ENCODE measurements at regions not wholly inside any gene's neighbourhood (a gene's known extent, or its start where the extent isn't known, plus 50 kb on each side); places are given as distances from the start of the nearest gene placed in this dataset.

DNA sequence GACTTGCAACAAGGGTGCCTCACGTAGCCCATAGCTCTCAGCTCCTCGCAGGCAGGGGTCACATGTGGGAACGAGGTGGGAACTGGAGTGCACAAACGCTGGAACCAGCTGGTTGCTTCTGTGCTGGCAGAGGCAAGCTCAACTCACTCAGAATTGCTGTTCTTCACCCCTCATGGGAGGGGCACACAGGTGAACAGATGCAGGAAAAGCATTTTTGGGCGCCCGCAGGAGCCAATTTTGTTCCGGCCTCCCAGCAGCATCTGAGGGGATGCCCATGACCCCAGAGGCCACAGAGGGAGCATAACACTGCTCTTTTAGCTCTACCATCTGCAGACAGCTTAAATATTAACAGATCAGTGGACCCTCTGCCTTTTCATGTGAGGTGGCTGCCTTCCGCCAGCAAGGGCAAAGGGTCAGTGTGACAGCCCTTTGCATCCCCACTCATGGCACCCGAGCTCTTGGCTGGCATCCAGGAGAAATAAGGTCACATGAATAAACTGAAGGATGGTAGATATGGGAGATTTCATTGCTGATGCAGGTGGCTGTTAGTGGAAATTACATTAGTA lies 196.2 kb downstream of the SLCO4C1 start (continued):
- TF ChIP-seq KDM1A (CRISPR knock-in tag; IDR thresholded peaks at IDR 0.05) (no peak; the same call in 1 of the 2 replicates), SKI (IDR thresholded peaks at IDR 0.05; ENCODE audit: partially characterized antibody) (peak; percentile 45), BCL6 (CRISPR knock-in tag; IDR thresholded peaks at IDR 0.05) (peak; percentile 77), ZSCAN29 (CRISPR knock-in tag; conservative IDR thresholded peaks at IDR 0.05) (peak; percentile 65; the same call in 1 of the 2 replicates), RORA (CRISPR knock-in tag; IDR thresholded peaks at IDR 0.05) (0 out of 2 replicates have a peak, but pooled peaks have one; percentile 8), ZNF460 (CRISPR knock-in tag; IDR thresholded peaks at IDR 0.05; ENCODE audit: borderline replicate concordance) (no peak), CBX2 (IDR thresholded peaks at IDR 0.05; ENCODE audit: low read depth, low read length) (no peak), CBX2 (CRISPR knock-in tag; IDR thresholded peaks at IDR 0.05; ENCODE audit: low read depth) (no peak), ZC3H13 (CRISPR knock-in tag; IDR thresholded peaks at IDR 0.05) (peak; percentile 27; the same call in 1 of the 2 replicates), TAF15 (IDR thresholded peaks at IDR 0.05; ENCODE audit: low read depth, low read length, poor library complexity, severe bottlenecking) (no peak), ZFP82 (CRISPR knock-in tag; IDR thresholded peaks at IDR 0.05; ENCODE audit: borderline replicate concordance) (no peak), TOE1 (CRISPR knock-in tag; IDR thresholded peaks at IDR 0.05) (no peak), MIER2 (CRISPR knock-in tag; IDR thresholded peaks at IDR 0.05) (peak; percentile 71), NFIB (CRISPR knock-in tag; IDR thresholded peaks at IDR 0.05; ENCODE audit: borderline replicate concordance) (no peak), THYN1 (CRISPR knock-in tag; IDR thresholded peaks at IDR 0.05; ENCODE audit: borderline replicate concordance, low read depth) (no peak), FIP1L1 (IDR thresholded peaks at IDR 0.05; ENCODE audit: borderline replicate concordance, insufficient read depth, low read depth, low read length) (no peak), ZNF891 (CRISPR knock-in tag; IDR thresholded peaks at IDR 0.05) (no peak; the same call in 1 of the 2 replicates), SNRNP70 (IDR thresholded peaks at IDR 0.05; ENCODE audit: low read depth, low read length) (no peak), ZEB1 (IDR thresholded peaks at IDR 0.05; ENCODE audit: insufficient replicate concordance, low read depth) (peak; percentile 88), RXRA (CRISPR knock-in tag; IDR thresholded peaks at IDR 0.05) (peak; percentile 96), KLF15 (CRISPR knock-in tag; IDR thresholded peaks at IDR 0.05; ENCODE audit: borderline replicate concordance) (no peak), ZNF557 (CRISPR knock-in tag; IDR thresholded peaks at IDR 0.05) (no peak), ZNF468 (CRISPR knock-in tag; IDR thresholded peaks at IDR 0.05) (no peak), NCOA1 (CRISPR knock-in tag; IDR thresholded peaks at IDR 0.05) (peak; percentile 45; the same call in 1 of the 2 replicates), ZNF205 (CRISPR knock-in tag; IDR thresholded peaks at IDR 0.05) (0 out of 2 replicates have a peak, but pooled peaks have one; percentile 60)
- TF ChIP-seq, protein P1, sequence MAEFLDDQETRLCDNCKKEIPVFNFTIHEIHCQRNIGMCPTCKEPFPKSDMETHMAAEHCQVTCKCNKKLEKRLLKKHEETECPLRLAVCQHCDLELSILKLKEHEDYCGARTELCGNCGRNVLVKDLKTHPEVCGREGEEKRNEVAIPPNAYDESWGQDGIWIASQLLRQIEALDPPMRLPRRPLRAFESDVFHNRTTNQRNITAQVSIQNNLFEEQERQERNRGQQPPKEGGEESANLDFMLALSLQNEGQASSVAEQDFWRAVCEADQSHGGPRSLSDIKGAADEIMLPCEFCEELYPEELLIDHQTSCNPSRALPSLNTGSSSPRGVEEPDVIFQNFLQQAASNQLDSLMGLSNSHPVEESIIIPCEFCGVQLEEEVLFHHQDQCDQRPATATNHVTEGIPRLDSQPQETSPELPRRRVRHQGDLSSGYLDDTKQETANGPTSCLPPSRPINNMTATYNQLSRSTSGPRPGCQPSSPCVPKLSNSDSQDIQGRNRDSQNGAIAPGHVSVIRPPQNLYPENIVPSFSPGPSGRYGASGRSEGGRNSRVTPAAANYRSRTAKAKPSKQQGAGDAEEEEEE (CRISPR knock-in tag; IDR thresholded peaks at IDR 0.05; ENCODE audit: borderline replicate concordance): no peak
- TF ChIP-seq, protein P2, sequence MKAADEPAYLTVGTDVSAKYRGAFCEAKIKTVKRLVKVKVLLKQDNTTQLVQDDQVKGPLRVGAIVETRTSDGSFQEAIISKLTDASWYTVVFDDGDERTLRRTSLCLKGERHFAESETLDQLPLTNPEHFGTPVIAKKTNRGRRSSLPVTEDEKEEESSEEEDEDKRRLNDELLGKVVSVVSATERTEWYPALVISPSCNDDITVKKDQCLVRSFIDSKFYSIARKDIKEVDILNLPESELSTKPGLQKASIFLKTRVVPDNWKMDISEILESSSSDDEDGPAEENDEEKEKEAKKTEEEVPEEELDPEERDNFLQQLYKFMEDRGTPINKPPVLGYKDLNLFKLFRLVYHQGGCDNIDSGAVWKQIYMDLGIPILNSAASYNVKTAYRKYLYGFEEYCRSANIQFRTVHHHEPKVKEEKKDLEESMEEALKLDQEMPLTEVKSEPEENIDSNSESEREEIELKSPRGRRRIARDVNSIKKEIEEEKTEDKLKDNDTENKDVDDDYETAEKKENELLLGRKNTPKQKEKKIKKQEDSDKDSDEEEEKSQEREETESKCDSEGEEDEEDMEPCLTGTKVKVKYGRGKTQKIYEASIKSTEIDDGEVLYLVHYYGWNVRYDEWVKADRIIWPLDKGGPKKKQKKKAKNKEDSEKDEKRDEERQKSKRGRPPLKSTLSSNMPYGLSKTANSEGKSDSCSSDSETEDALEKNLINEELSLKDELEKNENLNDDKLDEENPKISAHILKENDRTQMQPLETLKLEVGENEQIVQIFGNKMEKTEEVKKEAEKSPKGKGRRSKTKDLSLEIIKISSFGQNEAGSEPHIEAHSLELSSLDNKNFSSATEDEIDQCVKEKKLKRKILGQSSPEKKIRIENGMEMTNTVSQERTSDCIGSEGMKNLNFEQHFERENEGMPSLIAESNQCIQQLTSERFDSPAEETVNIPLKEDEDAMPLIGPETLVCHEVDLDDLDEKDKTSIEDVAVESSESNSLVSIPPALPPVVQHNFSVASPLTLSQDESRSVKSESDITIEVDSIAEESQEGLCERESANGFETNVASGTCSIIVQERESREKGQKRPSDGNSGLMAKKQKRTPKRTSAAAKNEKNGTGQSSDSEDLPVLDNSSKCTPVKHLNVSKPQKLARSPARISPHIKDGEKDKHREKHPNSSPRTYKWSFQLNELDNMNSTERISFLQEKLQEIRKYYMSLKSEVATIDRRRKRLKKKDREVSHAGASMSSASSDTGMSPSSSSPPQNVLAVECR (CRISPR knock-in tag; IDR thresholded peaks at IDR 0.05; ENCODE audit: borderline replicate concordance): peak; percentile 53; the same call in 1 of the 2 replicates
